HFFc6 (cell line): ENCODE measurements at regions not wholly inside any gene's neighbourhood (a gene's known extent, or its start where the extent isn't known, plus 50 kb on each side); places are given as distances from the start of the nearest gene placed in this dataset.
"Not testable (repeated sequence)": the region's sequence is repeated elsewhere in the genome, so short reads cannot be mapped to it uniquely, and the experiment has no call there.

Source experiments
- DNase-seq: peaks from one replicate; pipeline ENCODE4 v3.0.0-alpha.2; 2018
- H3K27ac Mint-ChIP-seq: 2 replicates; pipeline ENCODE4 v1.8.0; 2020; ENCODE audit warnings: mild to moderate bottlenecking, mixed read lengths
- H3K27me3 Mint-ChIP-seq: 2 replicates; pipeline ENCODE4 v1.8.0; 2021; ENCODE audit warnings: mild to moderate bottlenecking, moderate library complexity, mixed read lengths; ENCODE audit not compliant: insufficient read depth
- H3K36me3 Mint-ChIP-seq: 2 replicates; pipeline ENCODE4 v1.8.0; 2021; ENCODE audit warnings: low read depth, mixed read lengths
- H3K4me1 Mint-ChIP-seq: 2 replicates; pipeline ENCODE4 v1.8.0; 2020; ENCODE audit warnings: low read depth, mixed read lengths
- H3K4me3 Mint-ChIP-seq: 2 replicates; pipeline ENCODE4 v1.8.0; 2020; ENCODE audit warnings: mild to moderate bottlenecking, moderate library complexity, mixed read lengths
- H3K9me3 Mint-ChIP-seq: 2 replicates; pipeline ENCODE4 v1.8.0; 2020; ENCODE audit warnings: mild to moderate bottlenecking, mixed read lengths
- TF ChIP-seq, protein P1 (sequence below): fragments of 200-600 bp; sonication (generic); IDR thresholded peaks from 2 replicates; pipeline ENCODE4 v1.5.0; 2021; ENCODE audit warnings: antibody characterized with exemption, mild to moderate bottlenecking

DNA sequence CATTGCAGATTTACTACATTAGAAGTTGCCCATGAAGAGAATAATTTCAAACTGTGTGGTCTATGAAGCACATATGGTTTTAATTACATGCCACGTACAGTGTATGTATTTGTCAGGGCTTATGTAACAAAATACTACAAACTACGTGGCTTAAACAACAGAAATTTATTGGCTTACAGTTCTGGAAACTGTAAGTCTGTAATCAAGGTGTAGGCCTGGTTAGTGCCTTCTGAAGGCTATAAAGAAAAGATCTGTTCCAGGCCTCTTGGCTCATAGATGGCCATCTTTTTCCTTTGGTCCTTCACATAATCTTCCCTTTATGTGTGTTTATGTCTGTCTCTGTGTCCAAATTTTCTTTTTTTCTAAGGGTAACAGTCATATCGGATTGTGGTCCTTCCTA lies 1160.2 kb downstream of the FAM133A start:
- TF ChIP-seq, protein P1, sequence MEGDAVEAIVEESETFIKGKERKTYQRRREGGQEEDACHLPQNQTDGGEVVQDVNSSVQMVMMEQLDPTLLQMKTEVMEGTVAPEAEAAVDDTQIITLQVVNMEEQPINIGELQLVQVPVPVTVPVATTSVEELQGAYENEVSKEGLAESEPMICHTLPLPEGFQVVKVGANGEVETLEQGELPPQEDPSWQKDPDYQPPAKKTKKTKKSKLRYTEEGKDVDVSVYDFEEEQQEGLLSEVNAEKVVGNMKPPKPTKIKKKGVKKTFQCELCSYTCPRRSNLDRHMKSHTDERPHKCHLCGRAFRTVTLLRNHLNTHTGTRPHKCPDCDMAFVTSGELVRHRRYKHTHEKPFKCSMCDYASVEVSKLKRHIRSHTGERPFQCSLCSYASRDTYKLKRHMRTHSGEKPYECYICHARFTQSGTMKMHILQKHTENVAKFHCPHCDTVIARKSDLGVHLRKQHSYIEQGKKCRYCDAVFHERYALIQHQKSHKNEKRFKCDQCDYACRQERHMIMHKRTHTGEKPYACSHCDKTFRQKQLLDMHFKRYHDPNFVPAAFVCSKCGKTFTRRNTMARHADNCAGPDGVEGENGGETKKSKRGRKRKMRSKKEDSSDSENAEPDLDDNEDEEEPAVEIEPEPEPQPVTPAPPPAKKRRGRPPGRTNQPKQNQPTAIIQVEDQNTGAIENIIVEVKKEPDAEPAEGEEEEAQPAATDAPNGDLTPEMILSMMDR, result no peak
- Mint-ChIP-seq H3K27me3 (no peaks in the 10 kb centered on the region; the same call in 1 of the 2 replicates), H3K4me3 (no peak overlapping the region), H3K27ac (no peak overlapping the region), H3K4me1 (no peaks in the 10 kb centered on the region), H3K9me3 (no peaks in the 10 kb centered on the region), H3K36me3 (no peaks in the 10 kb centered on the region)
- no peak for DNase-seq

DNA sequence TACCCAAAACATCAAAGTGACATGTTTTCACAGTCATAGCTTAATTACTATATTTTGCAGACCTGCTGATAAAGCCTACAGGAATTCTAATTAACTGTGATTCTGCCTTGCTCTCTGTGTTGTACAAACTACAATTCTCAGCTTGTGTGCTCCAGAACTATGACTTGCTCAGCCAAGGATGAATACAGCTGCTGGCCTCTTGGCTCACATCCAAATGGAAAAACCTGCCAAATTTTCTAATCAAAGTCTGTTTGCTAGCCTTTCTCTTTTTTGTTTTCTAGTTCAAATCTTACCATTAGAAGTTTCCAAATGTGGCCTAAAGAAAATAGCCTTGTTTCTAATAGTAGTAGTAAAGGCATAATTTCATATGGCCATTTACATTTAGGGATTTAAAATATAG lies 1176.8 kb downstream of the FAM133A start:
- H3K4me1 Mint-ChIP-seq, result no peaks in the 10 kb centered on the region
- no peaks in the 10 kb centered on the region for H3K27me3 Mint-ChIP-seq
- H3K36me3 Mint-ChIP-seq, result no peaks in the 10 kb centered on the region
- H3K4me3 Mint-ChIP-seq, result no peak overlapping the region
- TF ChIP-seq, protein P1, result no peak
- H3K9me3 Mint-ChIP-seq, result no peaks in the 10 kb centered on the region; the same call in 1 of the 2 replicates
- H3K27ac Mint-ChIP-seq, result no peak overlapping the region
- no peak for DNase-seq

DNA sequence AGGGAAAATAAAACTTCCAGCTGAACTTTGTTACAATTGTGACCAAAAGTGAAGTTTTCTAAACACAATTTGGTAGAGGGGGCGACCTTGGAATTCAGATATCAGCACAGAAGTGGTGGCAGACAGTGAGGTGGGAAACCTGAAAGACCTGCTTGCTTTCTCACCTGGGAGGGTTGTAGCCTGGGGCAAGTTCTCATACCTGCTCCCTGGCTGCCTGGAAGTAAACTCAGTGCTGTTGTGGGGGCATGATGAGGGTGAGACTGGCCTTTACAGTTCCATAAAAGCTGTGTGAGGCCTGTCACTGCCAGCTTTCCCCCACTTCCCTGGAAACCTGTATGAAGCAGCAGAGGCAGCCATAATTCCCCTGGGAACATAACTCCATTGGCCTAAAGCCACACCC lies 1180.2 kb downstream of the FAM133A start:
- TF ChIP-seq, protein P1, result no peak
- no peaks in the 10 kb centered on the region for H3K4me1 Mint-ChIP-seq
- no peaks in the 10 kb centered on the region for H3K36me3 Mint-ChIP-seq
- no peak overlapping the region for H3K4me3 Mint-ChIP-seq
- DNase-seq, result no peak
- no peak overlapping the region for H3K27ac Mint-ChIP-seq
- peaks cover 4% of the 10 kb centered on the region for H3K9me3 Mint-ChIP-seq
- H3K27me3 Mint-ChIP-seq, result no peaks in the 10 kb centered on the region

DNA sequence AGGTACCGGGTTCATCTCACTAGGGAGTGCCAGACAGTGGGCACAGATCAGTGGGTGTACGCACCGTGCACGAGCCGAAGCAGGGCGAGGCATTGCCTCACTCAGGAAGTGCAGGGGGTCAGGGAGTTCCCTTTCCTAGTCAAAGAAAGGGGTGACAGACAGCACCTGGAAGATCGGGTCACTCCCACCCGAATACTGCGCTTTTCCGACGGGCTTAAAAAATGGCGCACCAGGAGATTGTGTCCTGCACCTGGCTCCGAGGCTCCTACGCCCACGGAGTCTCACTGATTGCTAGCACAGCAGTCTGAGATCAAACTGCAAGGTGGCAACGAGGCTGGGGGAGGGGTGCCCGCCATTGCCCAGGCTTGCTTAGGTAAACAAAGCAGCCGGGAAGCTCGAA lies 1188.5 kb downstream of the FAM133A start:
- DNase-seq, H3K4me3 Mint-ChIP-seq, H3K27ac Mint-ChIP-seq, H3K9me3 Mint-ChIP-seq, H3K4me1 Mint-ChIP-seq, H3K27me3 Mint-ChIP-seq, H3K36me3 Mint-ChIP-seq: not testable (repeated sequence)

DNA sequence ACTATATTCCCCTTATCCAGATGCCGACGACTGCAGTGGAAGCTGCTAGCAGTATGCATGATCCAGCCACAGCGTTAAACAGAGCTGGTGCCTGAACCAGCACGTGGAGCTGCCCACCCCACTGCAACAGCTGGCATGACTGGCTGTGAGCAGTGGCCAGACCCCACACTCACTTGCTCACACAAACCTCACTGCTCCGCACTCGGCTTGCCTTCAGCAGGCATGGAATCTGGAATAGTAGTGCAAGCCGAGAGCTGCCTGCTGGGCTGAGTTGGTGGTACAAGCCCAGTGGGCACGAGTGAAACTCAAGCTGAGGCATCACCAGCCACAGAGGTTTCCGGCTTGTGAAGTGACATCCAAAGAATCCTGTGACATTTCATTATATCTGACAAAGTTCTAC lies 1197.6 kb downstream of the FAM133A start:
- TF ChIP-seq, protein P1, result no peak
- no peaks in the 10 kb centered on the region for H3K27me3 Mint-ChIP-seq
- H3K27ac Mint-ChIP-seq, result no peak overlapping the region
- no peaks in the 10 kb centered on the region for H3K4me1 Mint-ChIP-seq
- H3K9me3 Mint-ChIP-seq, result peaks cover 5% of the 10 kb centered on the region; the same call in 1 of the 2 replicates
- no peaks in the 10 kb centered on the region for H3K36me3 Mint-ChIP-seq
- no peak for DNase-seq
- H3K4me3 Mint-ChIP-seq, result no peak overlapping the region

DNA sequence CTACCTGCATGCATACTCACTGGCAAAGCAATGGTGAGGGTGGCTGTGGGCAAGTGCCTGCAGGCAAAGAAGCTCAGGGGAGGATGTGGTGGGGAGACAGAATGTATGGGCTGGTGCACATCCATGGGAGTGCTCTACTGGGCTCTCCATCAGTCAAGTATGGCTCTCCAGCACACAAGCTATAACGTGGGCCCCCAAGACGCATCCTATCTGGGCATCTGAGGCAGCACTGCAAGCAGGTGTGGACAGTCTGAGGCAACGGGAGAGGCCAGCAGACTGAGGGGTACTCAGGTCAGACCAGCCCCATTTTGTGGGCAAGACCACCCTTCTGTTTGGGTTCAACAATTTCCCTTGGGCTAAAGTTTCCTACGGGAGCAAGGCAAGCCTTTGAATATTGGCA lies 1227.8 kb downstream of the FAM133A start:
- Mint-ChIP-seq H3K27ac (no peak overlapping the region), H3K27me3 (no peaks in the 10 kb centered on the region), H3K4me3 (no peak overlapping the region), H3K36me3 (no peaks in the 10 kb centered on the region), H3K4me1 (no peaks in the 10 kb centered on the region), H3K9me3 (no peaks in the 10 kb centered on the region; the same call in none of the 2 replicates)
- TF ChIP-seq, protein P1, result no peak
- DNase-seq, result no peak
